Spleen (tissue), 7 donors: ENCODE measurements at regions not wholly inside any gene's neighbourhood (a gene's known extent, or its start where the extent isn't known, plus 50 kb on each side); places are given as distances from the start of the nearest gene placed in this dataset.

Experiments
- CTCF ChIP-seq, 11 experiments: fragments of 200-600 bp in 7 of 11; fragments of 450-650 bp in 4 of 11; sonication (generic) in 4 of 11; IDR thresholded peaks in 8 of 11; conservative IDR thresholded peaks in 3 of 11; 1 replicate in 7 of 11; 2 replicates in 4 of 11; pipeline versions ENCODE4 v1.4.0 to v1.8.0; 2016 to 2021; ENCODE audit warnings: antibody characterized with exemption in 11 of 11, inconsistent platforms in 4 of 11, mild to moderate bottlenecking in 1 of 11
- POLR2A ChIP-seq, 3 donors: fragments of 450-650 bp; IDR thresholded peaks; one replicate each; pipeline ENCODE4 v1.5.1; 2017; ENCODE audit warnings: antibody characterized with exemption in 3 of 3, mild to moderate bottlenecking in 1 of 3
- donor health status: DM: no; HTN: no; CAD: no; lungs with moderate emphysema.
- donor health status: DM: no; HTN: no; CAD: no.
- donor health status: DM: no; HTN: no; CAD: no.

GRCh38 chr7:108789451-108789850 lies 219.8 kb downstream of the DNAJB9 start:
- no peak for TF ChIP-seq CTCF (IDR thresholded peaks at IDR 0.05 in 8 of 11, conservative IDR thresholded peaks at IDR 0.05 in 3 of 11)
- TF ChIP-seq POLR2A (IDR thresholded peaks at IDR 0.05), result no peak
